ENCODE measurements at regions not wholly inside any gene's neighbourhood (a gene's known extent, or its start where the extent isn't known, plus 50 kb on each side); places are given as distances from the start of the nearest gene placed in this dataset.
"Not testable (repeated sequence)": the region's sequence is repeated elsewhere in the genome, so short reads cannot be mapped to it uniquely, and the experiment has no call there.

DNA sequence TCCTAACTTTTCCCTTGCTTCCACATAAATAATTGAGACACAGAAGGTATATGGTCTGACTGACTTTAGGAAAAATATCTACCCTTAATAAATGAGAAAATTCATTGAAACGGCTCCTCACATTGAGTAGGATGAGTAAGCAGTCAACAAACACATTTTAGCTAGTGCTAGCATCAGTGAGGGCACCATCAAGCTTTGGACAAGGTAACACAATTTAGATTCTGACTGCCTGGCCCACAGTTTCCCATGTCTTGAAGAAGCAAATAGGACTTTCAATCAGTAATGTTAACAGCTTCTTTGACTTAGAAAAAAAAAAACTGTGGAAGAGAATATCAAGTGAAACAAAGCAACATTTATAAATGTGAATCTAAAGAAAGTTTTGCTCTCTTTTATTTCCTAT, 70.1 kb upstream of the MBNL1 start:
- DNase-seq: no peak

- DNase-seq: no peak
Observed at GRCh38 chr3:152199102-152199840, 69.5 kb upstream of the MBNL1 start.

GRCh38 chr3:152200476-152201420, 68.0 kb upstream of the MBNL1 start:
- no peak for DNase-seq

DNA sequence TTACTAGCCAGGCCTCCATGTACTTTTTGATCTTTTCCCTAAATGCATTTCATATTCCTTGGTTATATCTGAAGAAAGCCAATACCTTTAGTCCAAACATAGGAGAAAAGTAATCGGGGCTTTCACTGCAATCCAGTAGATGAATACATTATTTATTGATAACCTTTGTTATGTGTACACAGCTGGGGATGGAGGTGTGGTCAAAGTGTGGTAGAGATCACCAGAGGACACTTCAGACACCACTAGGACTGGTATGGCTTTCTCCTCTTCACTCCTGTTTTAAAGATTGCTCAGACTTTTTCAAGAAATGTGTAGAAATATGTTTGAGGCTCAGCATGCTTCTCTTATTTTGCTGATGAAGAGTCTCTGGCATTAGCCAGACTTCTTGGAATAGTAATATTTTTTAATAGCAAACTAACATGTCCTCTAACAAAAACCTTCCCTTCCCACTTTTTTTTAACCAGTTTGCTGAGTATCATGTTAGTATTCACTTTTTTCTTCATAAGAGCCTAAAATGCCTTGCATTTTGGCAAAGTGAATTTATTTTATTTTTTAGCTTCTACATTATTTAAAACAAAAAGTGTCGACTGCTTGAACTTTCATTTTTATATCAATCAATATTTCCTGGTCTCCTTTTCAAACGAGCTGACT, 65.6 kb upstream of the MBNL1 start:
- no peak for DNase-seq

DNA sequence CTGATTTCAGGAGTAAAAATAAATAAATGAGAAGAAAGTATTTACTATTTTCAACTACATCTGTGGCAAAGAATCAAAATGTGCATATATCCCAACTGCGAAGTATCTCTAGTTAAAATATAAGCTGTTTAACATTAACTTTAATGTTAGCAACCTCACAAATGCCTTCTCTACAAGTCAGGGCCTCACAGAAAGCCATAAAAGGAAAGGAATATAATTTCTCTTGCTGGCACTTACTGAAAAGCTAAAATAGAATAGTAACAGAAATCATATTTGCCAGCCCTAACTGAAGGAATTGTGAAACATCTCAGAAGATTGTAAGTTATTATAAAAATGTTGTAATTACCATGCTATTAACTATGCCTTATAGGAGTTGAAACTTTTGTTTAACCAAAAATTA, 65.1 kb upstream of the MBNL1 start:
- DNase-seq: no peak

DNA sequence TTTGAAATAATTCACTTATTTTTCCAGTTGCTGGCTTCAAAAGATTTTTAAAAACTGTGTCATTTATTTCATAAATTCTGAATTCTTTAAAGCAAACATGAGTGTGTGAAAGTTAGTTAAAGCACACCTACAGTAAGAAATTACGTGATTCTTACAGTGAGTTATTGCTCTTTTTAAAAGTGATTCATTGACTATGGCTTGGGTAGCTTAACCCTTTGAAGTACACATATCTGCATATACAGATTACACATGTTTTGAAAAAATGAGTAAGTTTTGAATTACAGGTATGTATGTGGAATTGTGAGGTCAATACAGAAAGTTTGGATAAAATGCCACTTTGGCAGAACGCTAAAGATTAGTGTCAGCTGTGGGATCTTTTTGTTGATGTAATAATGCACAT, 64.5 kb upstream of the MBNL1 start:
- no peak for DNase-seq

GRCh38 chr3:152205097-152205593, 63.6 kb upstream of the MBNL1 start:
- DNase-seq: no peak

GRCh38 chr3:152206243-152206760, 62.4 kb upstream of the MBNL1 start:
- no peak for DNase-seq

- DNase-seq: no peak
Observed at GRCh38 chr3:152208439-152208838, 60.3 kb upstream of the MBNL1 start.

GRCh38 chr3:152209060-152209459, 59.7 kb upstream of the MBNL1 start:
- no peak for DNase-seq

DNA sequence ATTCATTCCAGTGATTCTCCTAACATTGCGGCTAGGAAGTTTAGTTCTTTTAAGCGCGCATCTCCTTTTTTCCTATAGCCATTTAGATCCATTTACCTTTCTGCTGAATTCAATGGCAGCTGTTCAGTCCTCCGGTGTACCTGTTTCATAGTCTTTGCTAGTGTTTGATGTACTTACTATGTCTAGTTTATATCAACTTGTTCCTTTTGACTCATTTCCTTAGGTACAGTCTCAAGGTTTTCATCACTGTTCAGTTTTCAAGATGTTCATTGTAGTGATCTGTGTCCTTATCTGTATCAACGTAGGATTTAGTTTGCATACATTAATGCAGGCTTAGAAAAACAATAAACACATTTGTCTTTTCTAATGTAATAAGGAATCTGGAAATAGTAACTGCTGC, 59.0 kb upstream of the MBNL1 start:
- no peak for DNase-seq

- DNase-seq: no peak
Observed at GRCh38 chr3:152210697-152211096, 58.0 kb upstream of the MBNL1 start.

DNA sequence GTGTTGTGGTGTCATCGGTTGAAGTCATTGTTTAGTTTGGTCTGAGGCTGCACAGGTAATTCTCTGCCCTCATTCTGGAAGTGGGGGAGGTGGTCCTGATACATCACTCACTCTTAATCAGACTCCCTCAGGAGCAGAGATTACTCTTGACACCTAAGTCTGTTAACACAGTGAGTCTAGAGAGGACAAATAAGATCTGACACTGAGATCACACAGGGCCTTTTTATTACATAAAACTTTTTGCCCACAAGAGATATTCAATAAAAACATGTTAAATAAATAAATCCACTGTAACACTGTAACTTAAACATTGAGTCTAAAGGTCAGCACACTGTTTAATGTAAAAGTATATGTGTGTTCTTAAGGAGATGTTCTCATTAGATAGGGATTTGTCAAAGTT, 57.1 kb upstream of the MBNL1 start:
- DNase-seq: no peak

- no peak for DNase-seq
Observed at GRCh38 chr3:152213203-152213602, 55.5 kb upstream of the MBNL1 start.

DNA sequence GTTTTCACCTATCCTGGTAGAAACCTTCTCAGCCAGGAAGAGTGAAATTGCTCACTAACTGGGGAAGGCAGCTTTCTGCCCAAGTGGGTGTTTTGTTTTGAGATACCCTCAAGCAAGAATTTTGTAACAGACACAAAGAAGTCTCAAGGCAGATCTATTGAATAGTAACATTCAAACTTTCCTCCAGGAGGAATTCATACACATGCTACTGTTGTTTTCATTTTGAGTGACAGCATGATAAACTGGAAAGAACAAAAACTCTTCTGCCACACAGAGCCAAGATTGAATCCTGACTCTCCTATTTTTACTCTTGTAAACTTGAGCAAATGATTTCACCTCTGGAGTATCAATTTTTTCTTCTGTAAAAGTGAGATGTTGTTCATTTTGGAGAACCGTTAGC, 54.8 kb upstream of the MBNL1 start:
- DNase-seq: no peak

- DNase-seq: not testable (repeated sequence)
Observed at GRCh38 chr3:152216960-152217865, 51.5 kb upstream of the MBNL1 start.

GRCh38 chr3:152218602-152219001, 50.1 kb upstream of the MBNL1 start:
- no peak for DNase-seq

Data from NCI-H524 (cell line).